ENCODE measurements at regions not wholly inside any gene's neighbourhood (a gene's known extent, or its start where the extent isn't known, plus 50 kb on each side); places are given as distances from the start of the nearest gene placed in this dataset.

GRCh38 chr2:176817061-176817565 lies 395.5 kb upstream of the HNRNPA3 start:
- H3K9me2 ChIP-seq (replicated peaks; ENCODE audit: insufficient read depth), result no peaks in the 10 kb centered on the region
- H3K9me3 ChIP-seq (ENCODE audit: low read depth), result no peaks in the 10 kb centered on the region
- TF ChIP-seq EZH2phosphoT487 (IDR thresholded peaks at IDR 0.05; ENCODE audit: low read depth, severe bottlenecking, unreplicated experiment) (no peak), CTCF (IDR thresholded peaks at IDR 0.05; ENCODE audit: poor library complexity) (peak; percentile 32)
- no peaks in the 10 kb centered on the region for H3K79me2 ChIP-seq
- H3K27me3 ChIP-seq, result no peaks in the 10 kb centered on the region
- no peaks in the 10 kb centered on the region for H4K20me1 ChIP-seq (ENCODE audit: insufficient read depth, poor library complexity, severe bottlenecking)
- H3K4me2 ChIP-seq, result peak overlapping the region; percentile 10
- no peak overlapping the region for H2AFZ ChIP-seq
- H3K36me3 ChIP-seq (replicated peaks; ENCODE audit: insufficient read depth, low read depth), result no peaks in the 10 kb centered on the region
- peaks cover 11% of the 10 kb centered on the region for H3K4me1 ChIP-seq (ENCODE audit: insufficient read depth)
- 41% methylated on average over 7 of the region's 7 CpGs for WGBS (ENCODE audit: low lambda C conversion rate, missing lambda C conversion rate)
- peak; percentile 53 for DNase-seq (ENCODE audit: low spot score)
- H3K27ac ChIP-seq, result no peak overlapping the region
- no peak overlapping the region for H3K4me3 ChIP-seq

- H3K4me1 ChIP-seq (ENCODE audit: insufficient read depth), result peaks cover 10% of the 10 kb centered on the region
- no peaks in the 10 kb centered on the region for H3K27me3 ChIP-seq
- no peaks in the 10 kb centered on the region for H3K36me3 ChIP-seq (replicated peaks; ENCODE audit: insufficient read depth, low read depth)
- no peaks in the 10 kb centered on the region for H4K20me1 ChIP-seq (ENCODE audit: insufficient read depth, poor library complexity, severe bottlenecking)
- no peak for TF ChIP-seq CTCF (IDR thresholded peaks at IDR 0.05; ENCODE audit: poor library complexity)
- TF ChIP-seq EZH2phosphoT487 (IDR thresholded peaks at IDR 0.05; ENCODE audit: low read depth, severe bottlenecking, unreplicated experiment), result no peak
- TF ChIP-seq EZH2 (IDR thresholded peaks at IDR 0.05; ENCODE audit: borderline replicate concordance), result no peak
- no peaks in the 10 kb centered on the region for H3K79me2 ChIP-seq
- no peak overlapping the region for H2AFZ ChIP-seq
- no peaks in the 10 kb centered on the region for H3K9me2 ChIP-seq (replicated peaks; ENCODE audit: insufficient read depth)
- no peak overlapping the region for H3K4me3 ChIP-seq
- H3K4me2 ChIP-seq, result no peak overlapping the region
- 79% methylated on average over 4 of the region's 4 CpGs for WGBS (ENCODE audit: low lambda C conversion rate, missing lambda C conversion rate)
- H3K27ac ChIP-seq, result no peak overlapping the region
- no peaks in the 10 kb centered on the region for H3K9me3 ChIP-seq (ENCODE audit: low read depth)
- DNase-seq (ENCODE audit: low spot score), result no peak
Observed at GRCh38 chr2:176818076-176818475, 394.5 kb upstream of the HNRNPA3 start.

GRCh38 chr2:176818617-176819016 lies 394.0 kb upstream of the HNRNPA3 start:
- DNase-seq (ENCODE audit: low spot score), result no peak
- H2AFZ ChIP-seq, result no peak overlapping the region

More at GRCh38 chr2:176818617-176819016, 394.0 kb upstream of the HNRNPA3 start:
- Histone ChIP-seq H3K9me2 (replicated peaks; ENCODE audit: insufficient read depth) (no peaks in the 10 kb centered on the region), H3K36me3 (replicated peaks; ENCODE audit: insufficient read depth, low read depth) (no peaks in the 10 kb centered on the region), H4K20me1 (ENCODE audit: insufficient read depth, poor library complexity, severe bottlenecking) (no peaks in the 10 kb centered on the region), H3K79me2 (no peaks in the 10 kb centered on the region), H3K27ac (no peak overlapping the region), H3K27me3 (no peaks in the 10 kb centered on the region), H3K9me3 (ENCODE audit: low read depth) (no peaks in the 10 kb centered on the region), H3K4me1 (ENCODE audit: insufficient read depth) (peaks cover 4% of the 10 kb centered on the region), H3K4me3 (no peak overlapping the region), H3K4me2 (no peak overlapping the region)
- 50% methylated on average over 7 of the region's 7 CpGs for WGBS (ENCODE audit: low lambda C conversion rate, missing lambda C conversion rate)
- no peak for TF ChIP-seq EZH2 (IDR thresholded peaks at IDR 0.05; ENCODE audit: borderline replicate concordance)
- TF ChIP-seq EZH2phosphoT487 (IDR thresholded peaks at IDR 0.05; ENCODE audit: low read depth, severe bottlenecking, unreplicated experiment), result no peak
- no peak for TF ChIP-seq CTCF (IDR thresholded peaks at IDR 0.05; ENCODE audit: poor library complexity)
